Esophagus squamous epithelium (tissue), 4 donors: ENCODE measurements at regions not wholly inside any gene's neighbourhood (a gene's known extent, or its start where the extent isn't known, plus 50 kb on each side); places are given as distances from the start of the nearest gene placed in this dataset.

Source experiments
- POLR2A ChIP-seq, 4 donors: fragments of 450-650 bp; IDR thresholded peaks; one replicate each; pipeline ENCODE4 v1.6.1; 2017; ENCODE audit warnings: antibody characterized with exemption in 4 of 4, mild to moderate bottlenecking in 4 of 4, moderate library complexity in 3 of 4
- TF ChIP-seq, protein P1 (sequence below), 6 experiments: fragments of 450-650 bp in 4 of 6; fragments of 200-600 bp in 2 of 6; sonication (generic) in 2 of 6; IDR thresholded peaks; one replicate each; pipeline ENCODE4 v1.5.1; 2016 to 2019; ENCODE audit warnings: antibody characterized with exemption in 6 of 6, mild to moderate bottlenecking in 4 of 6, moderate library complexity in 4 of 6

DNA sequence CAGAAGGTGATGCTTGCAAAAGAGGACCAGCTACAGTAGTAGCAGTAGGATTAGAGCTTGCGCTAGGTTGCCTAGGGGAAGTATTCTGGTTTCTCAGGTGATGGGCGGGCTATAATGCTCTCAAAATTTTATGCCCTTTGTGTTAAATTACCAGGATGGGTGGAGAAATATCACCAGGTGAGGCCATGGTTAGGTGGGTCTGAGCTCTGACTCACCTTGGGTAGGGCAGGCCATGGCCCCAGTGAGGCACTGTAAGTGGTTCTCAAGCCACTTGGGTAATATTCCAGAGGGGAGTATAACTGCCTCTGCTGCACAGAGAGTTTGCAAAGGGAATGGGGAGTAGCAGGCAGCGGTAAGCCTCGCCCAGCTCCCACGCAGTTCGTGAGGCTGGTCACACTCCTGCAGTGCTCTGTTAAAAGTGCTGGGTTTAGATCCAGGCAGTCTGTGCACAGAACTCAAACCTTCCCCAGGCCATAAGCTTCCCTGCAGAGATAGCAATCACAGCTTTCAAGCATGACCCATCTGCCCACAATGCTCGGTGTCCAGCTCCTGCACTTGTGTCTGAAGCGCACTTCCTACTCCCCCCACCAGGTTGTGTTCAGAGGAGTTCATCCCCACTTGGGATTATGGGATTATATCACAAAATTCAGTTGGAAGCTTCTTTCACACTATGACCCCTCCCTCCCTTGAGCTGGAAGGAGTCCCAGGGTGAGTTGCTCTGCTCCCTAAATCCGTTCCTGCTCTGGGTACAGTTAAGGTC, 575.0 kb downstream of the CHSY3 start:
- TF ChIP-seq, protein P1, sequence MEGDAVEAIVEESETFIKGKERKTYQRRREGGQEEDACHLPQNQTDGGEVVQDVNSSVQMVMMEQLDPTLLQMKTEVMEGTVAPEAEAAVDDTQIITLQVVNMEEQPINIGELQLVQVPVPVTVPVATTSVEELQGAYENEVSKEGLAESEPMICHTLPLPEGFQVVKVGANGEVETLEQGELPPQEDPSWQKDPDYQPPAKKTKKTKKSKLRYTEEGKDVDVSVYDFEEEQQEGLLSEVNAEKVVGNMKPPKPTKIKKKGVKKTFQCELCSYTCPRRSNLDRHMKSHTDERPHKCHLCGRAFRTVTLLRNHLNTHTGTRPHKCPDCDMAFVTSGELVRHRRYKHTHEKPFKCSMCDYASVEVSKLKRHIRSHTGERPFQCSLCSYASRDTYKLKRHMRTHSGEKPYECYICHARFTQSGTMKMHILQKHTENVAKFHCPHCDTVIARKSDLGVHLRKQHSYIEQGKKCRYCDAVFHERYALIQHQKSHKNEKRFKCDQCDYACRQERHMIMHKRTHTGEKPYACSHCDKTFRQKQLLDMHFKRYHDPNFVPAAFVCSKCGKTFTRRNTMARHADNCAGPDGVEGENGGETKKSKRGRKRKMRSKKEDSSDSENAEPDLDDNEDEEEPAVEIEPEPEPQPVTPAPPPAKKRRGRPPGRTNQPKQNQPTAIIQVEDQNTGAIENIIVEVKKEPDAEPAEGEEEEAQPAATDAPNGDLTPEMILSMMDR (IDR thresholded peaks at IDR 0.05): no peak
- no peak for TF ChIP-seq POLR2A (IDR thresholded peaks at IDR 0.05)
